ENCODE measurements at regions not wholly inside any gene's neighbourhood (a gene's known extent, or its start where the extent isn't known, plus 50 kb on each side); places are given as distances from the start of the nearest gene placed in this dataset.

GRCh38 chr10:55497893-55498499 lies 697.0 kb upstream of the PCDH15 start:
- Histone ChIP-seq H3K4me1 (no peaks in the 10 kb centered on the region), H3K4me3 (no peak overlapping the region), H3K27ac (no peak overlapping the region), H3K9me3 (no peaks in the 10 kb centered on the region), H3K27me3 (no peaks in the 10 kb centered on the region), H3K36me3 (no peaks in the 10 kb centered on the region)
- no peak for TF ChIP-seq EP300 (IDR thresholded peaks at IDR 0.05)
- no peak for DNase-seq (ENCODE audit: low spot score in 2 of 2)
- 78 to 80% methylated on average over 4 of the region's 4 CpGs for WGBS, 2 donors

GRCh38 chr10:55495555-55495954 lies 694.5 kb upstream of the PCDH15 start:
- Histone ChIP-seq H3K9me3 (peaks cover 0 to 6% (median 0%) of the 10 kb centered on the region in 4 donors), H3K27ac (no peak overlapping the region), H3K4me3 (no peak overlapping the region), H3K36me3 (no peaks in the 10 kb centered on the region), H3K27me3 (no peaks in the 10 kb centered on the region), H3K4me1 (no peaks in the 10 kb centered on the region)
- TF ChIP-seq EP300 (IDR thresholded peaks at IDR 0.05) (no peak), POLR2A (IDR thresholded peaks at IDR 0.05) (no peak), CTCF (IDR thresholded peaks at IDR 0.05) (no peak)
- no peak for DNase-seq (ENCODE audit: low spot score in 2 of 2)

- no peaks in the 10 kb centered on the region for H3K4me1 ChIP-seq
- DNase-seq (ENCODE audit: low spot score in 2 of 2) = no peak
- TF ChIP-seq CTCF (IDR thresholded peaks at IDR 0.05) (no peak), POLR2A (IDR thresholded peaks at IDR 0.05) (no peak), EP300 (IDR thresholded peaks at IDR 0.05) (no peak)
- H3K4me3 ChIP-seq = no peak overlapping the region
- H3K9me3 ChIP-seq = peaks cover 0 to 6% (median 0%) of the 10 kb centered on the region in 4 donors
- no peaks in the 10 kb centered on the region for H3K27me3 ChIP-seq
- H3K27ac ChIP-seq = no peak overlapping the region
- H3K36me3 ChIP-seq = no peaks in the 10 kb centered on the region
- WGBS, 2 donors = 45 to 57% methylated on average over 1 of the region's 1 CpG
Measured at GRCh38 chr10:55491712-55492111, 690.7 kb upstream of the PCDH15 start.

GRCh38 chr10:55485827-55486226 lies 684.8 kb upstream of the PCDH15 start:
- WGBS, 2 donors = 76 to 80% methylated on average over 4 of the region's 4 CpGs
- Histone ChIP-seq H3K4me3 (no peak overlapping the region), H3K27ac (no peak overlapping the region), H3K27me3 (no peaks in the 10 kb centered on the region), H3K36me3 (no peaks in the 10 kb centered on the region), H3K4me1 (no peaks in the 10 kb centered on the region), H3K9me3 (peaks cover 0 to 5% (median 0%) of the 10 kb centered on the region in 4 donors)
- no peak for DNase-seq (ENCODE audit: low spot score in 2 of 2)
- TF ChIP-seq EP300 (IDR thresholded peaks at IDR 0.05) (no peak), CTCF (IDR thresholded peaks at IDR 0.05) (no peak), POLR2A (IDR thresholded peaks at IDR 0.05) (no peak)

- no peak overlapping the region for H3K27ac ChIP-seq
- no peak for DNase-seq (ENCODE audit: low spot score in 2 of 2)
- H3K4me1 ChIP-seq = no peaks in the 10 kb centered on the region
- no peaks in the 10 kb centered on the region for H3K27me3 ChIP-seq
- 43 to 83% methylated on average over 1 of the region's 1 CpG for WGBS, 2 donors
- TF ChIP-seq EP300 (IDR thresholded peaks at IDR 0.05) (no peak), POLR2A (IDR thresholded peaks at IDR 0.05) (no peak), CTCF (IDR thresholded peaks at IDR 0.05) (no peak)
- H3K9me3 ChIP-seq = no peaks in the 10 kb centered on the region
- no peaks in the 10 kb centered on the region for H3K36me3 ChIP-seq
- H3K4me3 ChIP-seq = no peak overlapping the region
Measured at GRCh38 chr10:55476129-55476528, 675.1 kb upstream of the PCDH15 start.

- DNase-seq (ENCODE audit: low spot score in 2 of 2) = no peak
- Histone ChIP-seq H3K4me1 (no peaks in the 10 kb centered on the region), H3K36me3 (no peaks in the 10 kb centered on the region), H3K27ac (no peak overlapping the region), H3K27me3 (no peaks in the 10 kb centered on the region), H3K9me3 (no peaks in the 10 kb centered on the region), H3K4me3 (no peak overlapping the region)
- no peak for TF ChIP-seq EP300 (IDR thresholded peaks at IDR 0.05)
- TF ChIP-seq CTCF (IDR thresholded peaks at IDR 0.05) = no peak
- TF ChIP-seq POLR2A (IDR thresholded peaks at IDR 0.05) = no peak
Measured at GRCh38 chr10:55474258-55474657, 673.2 kb upstream of the PCDH15 start.

Data from tibial nerve (tissue), 4 donors.